HG02642 (cell line): ENCODE measurements at regions not wholly inside any gene's neighbourhood (a gene's known extent, or its start where the extent isn't known, plus 50 kb on each side); places are given as distances from the start of the nearest gene placed in this dataset.
"Not testable (repeated sequence)": the region's sequence is repeated elsewhere in the genome, so short reads cannot be mapped to it uniquely, and the experiment has no call there.

Experiments used
- ATAC-seq: cut with Tn5 transposase; IDR thresholded peaks from one replicate; pipeline ENCODE4 v1.9.1; 2021; ENCODE audit warnings: mild to moderate bottlenecking; ENCODE audit not compliant: unreplicated experiment, poor library complexity

DNA sequence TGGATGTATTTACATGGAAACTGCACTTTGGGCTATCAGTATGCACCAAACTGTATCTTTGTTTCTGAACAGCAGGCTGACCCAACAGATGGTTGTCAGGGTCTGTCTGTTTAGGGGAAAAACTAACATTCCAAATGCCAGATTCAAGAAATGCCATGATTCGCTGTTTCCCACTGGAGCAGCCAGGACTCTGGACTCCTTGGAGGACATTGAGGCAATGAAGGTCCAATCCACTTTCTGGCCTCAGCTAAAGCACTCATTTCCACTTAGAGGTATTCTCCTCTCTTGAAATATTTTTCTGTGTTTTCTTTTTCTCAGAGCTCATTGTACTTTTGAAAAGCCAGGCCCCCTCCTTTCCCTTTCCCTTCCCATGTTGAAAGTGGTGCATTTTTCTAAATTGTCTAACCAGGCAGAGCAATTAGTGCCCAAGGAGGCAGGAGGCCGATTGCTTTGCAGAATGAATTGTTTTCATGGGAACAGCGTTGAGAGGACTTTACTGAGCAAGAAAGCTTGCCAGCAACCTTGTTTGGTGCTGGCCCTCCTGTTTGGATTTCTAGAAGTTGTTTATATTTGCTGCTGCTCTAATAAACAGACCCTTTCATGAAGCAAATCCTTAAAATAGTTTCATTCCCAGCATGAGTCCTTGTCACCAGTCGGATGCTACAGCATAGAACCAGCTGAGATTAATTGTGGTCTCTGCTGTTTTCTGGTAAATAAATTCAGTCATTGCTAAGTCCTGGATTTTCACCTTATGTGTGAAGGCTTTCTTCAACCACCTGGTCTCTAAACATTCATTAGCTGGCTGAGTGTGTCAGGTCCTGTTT, 132.8 kb upstream of the TAF11L2 start:
- no peak for ATAC-seq

DNA sequence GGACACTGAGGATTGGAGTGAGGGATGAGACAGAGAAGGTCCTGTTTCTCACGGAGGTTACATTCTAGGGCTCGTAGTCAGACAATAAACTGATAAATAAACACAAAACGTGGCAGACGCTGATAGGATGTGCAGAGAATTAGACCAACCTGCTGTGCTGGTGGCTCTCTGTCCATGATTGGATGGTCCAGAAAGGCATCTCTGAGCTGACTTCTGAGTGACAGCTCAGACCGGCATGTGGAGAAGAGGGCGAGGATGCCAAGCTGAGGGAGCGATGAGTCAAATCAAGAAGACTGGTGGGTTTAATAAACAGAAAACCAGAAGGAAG, 132.3 kb upstream of the TAF11L2 start:
- no peak for ATAC-seq

DNA sequence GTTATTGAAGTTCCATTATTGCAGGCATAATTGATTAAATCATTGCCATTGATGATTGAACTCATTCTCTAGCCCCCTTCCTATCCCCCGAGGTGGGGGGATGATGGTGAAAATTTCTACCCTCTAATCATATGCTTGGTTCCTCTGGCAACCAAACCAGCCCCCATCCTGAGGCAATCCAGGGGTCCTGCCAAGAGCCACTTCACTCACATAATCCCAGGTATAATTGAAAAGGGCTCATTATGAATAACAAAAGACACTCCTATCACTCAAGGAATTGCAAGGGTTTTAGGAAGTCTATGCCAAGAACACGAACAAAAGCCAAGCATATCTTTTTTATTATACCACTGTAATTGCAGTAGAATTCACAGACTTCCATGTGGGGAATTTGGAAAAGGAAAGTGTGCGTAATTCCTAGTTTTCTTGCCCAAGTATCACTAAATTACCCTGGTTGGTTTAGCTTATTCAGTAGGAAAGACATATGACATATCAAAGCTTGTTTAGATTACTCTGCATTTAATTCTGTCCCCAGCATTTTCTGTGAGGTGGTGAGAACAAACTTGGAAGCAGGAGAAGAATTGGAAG, 130.7 kb upstream of the TAF11L2 start:
- ATAC-seq = no peak

DNA sequence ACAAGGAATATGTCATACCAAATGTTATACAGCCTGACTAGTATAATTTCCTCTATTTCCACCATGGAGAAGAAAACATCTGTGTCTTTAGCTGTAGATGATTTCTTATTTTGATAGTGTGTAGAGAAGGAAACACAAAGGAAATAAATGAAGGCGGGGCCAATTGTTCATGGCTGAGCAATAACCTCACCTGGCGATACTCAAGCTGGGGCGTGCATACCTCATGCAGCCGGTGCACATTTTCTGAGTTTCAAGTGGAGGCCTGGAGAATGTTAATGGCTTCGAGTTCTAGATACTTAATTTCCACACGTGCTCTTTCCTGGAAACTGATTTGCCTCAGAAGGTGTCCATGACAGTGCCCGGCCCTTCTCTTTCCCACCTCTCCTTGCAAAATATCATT, 127.4 kb upstream of the TAF11L2 start:
- no peak for ATAC-seq

DNA sequence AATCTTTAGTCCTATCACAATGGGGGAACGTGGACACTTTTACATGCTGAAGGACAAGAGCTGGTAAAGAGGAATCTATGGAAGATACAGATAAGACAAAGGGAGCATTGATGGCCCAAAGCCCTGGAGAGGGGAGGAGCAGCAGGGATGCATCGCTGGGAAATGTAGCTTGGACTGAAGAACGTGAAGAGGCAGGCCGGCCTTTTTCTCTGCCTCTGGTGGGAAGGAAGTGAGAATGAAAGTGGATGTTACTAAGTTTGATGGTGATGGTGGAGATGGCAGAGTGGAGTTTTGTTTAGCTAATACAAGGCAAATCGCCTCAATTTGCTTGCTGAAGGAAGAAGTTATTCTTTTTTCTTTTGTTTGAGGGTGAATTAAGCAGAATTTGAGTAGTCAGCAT, 124.6 kb upstream of the TAF11L2 start:
- ATAC-seq = no peak

DNA sequence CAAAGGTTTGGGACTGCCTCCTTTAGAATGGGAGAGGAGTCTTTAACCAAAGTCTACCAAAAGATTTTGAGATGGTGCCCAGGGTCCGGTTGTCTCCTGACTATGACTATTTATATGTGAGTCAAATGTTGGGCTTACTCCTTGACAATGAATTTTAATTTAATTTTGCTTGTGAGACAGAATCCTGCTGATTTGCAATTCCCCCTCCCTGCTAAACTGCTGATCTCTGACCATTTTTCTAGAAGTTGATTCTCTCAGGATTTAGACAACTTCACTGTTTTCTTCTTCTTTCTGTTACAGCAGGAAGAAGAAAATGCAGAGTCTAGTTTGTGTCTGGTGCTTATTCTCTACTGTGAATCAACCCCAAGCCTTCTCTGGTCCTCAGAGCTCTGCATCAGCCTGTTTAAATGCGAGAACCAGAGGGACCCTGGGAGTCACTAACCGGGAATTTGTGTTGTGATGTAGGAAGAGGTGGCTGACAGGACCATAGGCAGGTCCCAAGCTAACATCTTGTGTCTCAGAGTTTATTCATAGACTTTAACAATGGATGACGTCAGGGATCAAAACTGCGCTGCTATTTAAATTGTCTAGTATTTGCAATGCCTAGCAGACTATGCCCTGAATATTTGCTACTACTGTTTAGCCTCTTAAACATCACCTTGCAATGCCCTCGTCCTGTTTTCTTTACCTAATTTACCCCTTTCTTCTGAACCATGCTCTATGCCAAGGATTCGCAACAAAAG, 124.0 kb upstream of the TAF11L2 start:
- no peak for ATAC-seq

DNA sequence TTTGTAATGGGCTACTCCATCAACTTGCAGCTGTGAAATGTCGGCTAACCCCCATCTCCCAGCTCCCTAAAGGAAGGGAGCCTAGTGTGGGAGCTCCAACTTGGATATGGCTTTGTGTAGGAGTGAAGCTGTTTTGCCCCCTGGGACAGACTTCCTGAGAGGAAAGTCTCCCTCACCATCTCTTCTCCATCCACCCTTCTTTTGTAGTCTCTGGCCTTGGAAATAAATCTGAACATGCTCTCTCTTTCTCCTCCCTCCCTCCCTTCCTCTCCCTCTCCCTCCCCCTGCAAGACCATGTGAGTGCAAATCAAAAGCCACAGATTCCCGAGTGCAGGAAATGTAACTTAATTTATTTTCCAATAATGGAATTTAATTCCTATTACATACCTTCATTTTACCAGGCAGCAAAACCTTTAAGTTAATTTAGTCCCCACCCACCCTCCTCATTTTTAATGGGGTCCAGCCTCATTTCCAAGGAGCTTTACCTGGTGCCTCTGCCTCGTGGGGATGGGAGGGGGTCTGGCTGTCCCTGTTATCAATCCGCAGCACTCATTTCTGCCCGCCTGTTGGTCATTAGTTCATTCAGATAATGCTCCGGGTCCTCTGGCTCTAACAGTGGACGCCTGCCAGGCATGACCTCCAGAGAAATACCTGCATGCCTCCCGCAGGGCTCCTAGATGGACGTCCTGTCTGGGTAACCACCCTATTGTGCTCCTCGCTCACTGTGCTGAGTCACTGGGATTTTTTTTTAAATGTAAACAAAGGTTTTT, 122.9 kb upstream of the TAF11L2 start:
- no peak for ATAC-seq

DNA sequence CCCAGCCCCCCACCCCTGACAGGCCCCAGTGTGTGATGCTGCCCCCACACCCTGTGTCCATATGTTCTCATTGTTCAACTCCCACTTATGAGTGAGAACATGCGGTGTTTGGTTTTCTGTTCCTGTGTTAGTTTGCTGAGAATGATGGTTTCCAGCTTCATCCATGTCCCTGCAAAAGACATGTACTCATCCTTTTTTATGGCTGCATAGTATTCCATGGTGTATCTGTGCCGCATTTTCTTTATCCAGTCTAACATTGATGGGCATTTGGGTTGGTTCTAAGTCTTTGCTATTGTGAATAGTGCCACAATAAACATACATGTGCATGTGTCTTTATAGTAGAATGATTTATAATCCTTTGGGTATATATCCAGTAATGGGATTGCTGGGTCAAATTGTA, 122.1 kb upstream of the TAF11L2 start:
- not testable (repeated sequence) for ATAC-seq

DNA sequence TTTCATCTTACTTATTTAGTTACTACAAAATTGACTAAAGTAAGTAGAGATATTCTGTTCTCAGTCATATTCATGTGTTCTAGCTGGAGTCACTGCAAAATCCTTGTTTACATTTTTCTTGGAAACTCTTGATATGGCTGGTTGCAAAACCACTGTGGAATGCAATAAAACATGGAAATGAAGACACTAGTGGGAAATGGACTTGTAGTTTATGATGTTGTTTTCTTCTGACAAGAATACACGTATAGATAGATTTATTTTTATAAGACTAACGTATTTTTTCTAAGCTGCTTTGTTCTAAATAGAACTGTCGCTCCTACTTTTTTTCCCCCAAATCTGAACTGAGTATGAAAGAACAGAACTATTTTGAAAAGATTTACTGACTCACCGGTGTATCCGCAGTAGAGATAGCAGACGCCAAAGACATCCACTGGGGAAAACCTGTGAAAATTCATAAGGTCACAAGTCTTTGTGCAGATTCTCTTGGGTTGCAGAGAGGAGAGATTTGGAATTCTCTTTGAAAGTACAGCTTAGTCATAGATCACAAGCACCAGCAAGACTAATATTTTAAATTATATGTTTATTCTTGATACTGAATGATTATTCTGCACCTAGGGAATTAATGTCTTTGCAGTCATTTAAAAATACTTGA, 119.6 kb upstream of the TAF11L2 start:
- no peak for ATAC-seq

DNA sequence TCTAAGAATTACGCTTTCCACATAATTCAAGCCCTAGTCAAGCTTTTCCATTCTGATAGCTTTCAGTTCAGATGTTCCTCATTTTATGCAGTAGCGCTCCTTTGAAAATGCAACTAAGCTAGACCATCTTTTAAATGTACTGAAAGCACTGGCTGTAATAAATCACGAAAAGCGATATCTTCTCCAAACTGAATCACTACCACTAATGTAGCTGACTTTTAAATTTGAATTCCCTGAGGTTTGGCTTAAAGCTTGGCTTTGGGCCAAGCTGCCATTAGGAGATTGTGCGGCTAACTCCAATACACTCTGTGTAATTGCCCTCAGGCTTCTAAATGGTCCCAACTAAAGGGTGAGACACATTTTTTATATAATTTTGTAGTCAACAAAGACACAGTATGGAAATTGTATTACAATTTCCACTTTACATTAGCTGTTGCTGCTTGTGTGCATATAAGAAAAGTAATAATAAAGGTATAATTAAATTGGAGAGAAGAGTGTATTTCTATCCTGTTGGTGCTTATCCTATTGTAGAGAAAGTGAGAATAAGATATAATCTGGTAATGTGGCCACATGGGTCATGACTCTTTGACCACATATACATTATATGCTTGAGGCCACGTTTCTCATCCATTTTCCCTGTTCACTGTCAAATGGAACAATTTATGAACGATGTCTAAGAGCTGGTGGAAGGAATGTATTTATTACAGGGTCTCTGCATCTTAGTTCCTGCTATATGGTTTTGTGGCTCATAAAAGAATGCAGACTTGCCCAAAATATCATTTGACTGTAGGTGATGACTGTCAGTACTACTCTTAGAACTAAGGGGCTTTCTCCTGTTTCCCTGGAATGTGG, 118.7 kb upstream of the TAF11L2 start:
- no peak for ATAC-seq

DNA sequence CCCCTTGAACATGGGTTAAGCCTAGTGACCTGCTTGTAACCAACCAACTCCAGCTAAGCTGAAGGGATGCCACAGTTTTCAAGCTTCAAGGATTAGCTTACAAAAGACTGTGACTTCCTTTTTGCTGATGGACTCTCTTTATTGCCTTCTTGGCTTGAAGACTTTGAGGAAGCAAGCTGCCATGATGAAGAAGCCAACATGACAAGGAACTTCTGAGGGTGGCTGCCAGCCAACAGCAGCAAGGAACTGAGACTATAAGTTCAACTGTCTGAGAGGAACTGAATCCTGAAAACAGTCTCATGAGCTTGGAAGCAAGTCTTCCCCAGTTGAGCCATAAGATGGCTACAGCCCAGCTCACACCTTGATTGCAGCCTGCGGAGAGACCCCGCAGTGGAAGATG, 116.1 kb upstream of the TAF11L2 start:
- ATAC-seq = no peak

DNA sequence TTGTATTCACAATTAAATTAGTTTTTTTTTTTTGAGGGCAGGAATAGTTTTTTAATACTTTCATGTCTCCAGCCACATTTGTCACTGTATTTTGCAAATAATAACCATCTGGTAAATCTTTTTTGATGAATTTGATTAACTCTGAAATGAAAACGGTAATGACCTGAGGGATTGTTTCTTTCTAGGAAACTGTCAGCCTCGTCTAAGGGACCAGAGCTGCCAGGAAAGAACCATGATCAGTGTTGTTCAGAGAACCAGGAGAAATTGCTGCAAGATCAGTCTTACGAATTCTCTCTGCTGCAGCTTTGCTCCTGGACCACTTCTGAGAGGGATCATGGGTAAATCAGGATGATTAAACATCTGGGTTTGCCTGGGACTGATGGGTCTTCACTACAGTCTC, 114.5 kb upstream of the TAF11L2 start:
- no peak for ATAC-seq

DNA sequence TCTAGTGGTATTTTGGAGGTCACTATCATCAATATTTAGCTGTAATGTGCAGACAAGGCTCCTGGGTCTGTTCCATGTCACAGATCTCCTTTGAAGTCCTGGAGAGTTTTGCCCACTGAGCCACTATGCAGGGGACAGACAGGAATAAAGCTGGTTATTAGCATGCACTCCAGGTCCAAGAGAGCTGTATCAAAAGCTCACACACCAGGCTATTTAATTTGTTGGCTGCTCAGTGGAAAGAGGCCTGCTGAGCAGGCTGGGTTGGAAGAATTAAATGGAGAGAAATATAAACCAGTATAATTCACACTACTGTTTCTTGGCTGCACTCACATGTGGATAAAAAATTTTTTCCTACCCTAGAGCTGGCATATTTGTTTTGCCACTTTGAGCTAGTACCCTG, 113.8 kb upstream of the TAF11L2 start:
- no peak for ATAC-seq

DNA sequence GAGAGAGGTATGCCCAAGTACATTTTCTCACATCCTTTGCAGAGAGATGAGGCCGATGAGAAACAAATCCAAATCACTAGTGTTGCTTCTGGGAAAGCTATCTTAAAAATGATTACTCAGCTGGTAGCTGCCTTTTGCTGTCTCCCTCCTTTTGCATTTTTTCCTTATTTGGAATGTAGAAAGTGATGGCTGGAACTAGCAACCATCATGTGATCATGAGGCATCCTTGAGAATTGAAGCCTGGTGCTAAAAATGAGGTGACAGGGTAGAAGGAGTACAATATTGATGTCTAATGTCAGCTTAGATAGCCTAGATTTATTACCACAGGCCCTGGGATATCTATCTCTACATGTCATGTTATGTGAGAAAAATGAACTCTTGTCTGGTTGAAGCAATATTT, 109.3 kb upstream of the TAF11L2 start:
- no peak for ATAC-seq

DNA sequence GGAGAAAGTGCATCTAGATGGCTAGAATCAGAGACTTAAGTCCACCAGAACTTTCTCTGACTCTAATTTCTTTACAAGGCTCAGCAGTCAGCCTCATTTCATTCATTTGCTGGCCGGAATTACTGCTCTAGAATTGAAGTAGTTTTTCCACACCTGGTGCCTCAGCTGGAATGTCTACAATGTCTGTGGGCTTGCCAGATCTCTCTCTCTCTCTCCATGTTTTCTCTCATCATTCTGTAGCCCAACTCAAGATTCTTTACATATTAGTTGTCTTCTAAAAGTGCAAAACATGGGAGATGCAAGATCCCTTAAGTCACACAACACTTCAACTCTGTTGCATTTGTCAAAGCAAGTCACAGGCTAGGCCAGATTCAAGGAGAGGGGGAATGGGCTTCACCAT, 103.9 kb upstream of the TAF11L2 start:
- no peak for ATAC-seq

DNA sequence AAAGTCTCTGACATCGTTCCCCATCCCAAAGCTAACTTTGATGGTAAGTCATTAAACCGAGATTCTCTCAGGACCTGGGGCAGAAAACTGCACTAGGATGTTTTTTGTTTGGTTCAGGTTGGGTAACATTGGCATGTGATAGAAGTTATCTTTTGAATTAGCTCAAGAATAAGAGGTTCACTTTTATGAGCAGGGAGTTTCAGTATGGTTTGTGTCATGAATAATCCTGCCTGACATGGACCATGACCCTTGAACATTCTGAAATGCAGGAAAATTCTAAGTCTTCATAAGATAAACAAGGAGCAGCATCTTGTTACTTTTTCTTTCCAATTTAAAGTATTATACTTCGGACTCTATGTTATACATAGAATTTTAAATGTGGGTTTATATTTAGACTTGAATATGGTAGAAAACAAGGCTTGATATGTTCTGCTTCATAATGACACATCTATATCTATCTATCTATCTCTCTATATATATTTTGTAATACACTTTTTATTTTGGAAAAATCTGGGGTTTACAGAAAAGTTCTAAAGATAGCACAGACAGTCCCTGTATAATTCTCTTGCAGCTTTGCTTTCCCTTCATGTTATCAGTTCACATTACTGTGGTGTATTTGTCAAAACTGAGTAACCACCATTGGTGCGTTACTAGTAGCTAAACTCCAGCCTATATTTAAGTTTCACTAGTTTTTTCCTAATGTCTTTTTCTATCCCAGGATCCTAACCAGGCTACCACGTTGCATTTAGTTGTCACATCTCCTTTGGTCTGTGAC, 102.7 kb upstream of the TAF11L2 start:
- no peak for ATAC-seq

DNA sequence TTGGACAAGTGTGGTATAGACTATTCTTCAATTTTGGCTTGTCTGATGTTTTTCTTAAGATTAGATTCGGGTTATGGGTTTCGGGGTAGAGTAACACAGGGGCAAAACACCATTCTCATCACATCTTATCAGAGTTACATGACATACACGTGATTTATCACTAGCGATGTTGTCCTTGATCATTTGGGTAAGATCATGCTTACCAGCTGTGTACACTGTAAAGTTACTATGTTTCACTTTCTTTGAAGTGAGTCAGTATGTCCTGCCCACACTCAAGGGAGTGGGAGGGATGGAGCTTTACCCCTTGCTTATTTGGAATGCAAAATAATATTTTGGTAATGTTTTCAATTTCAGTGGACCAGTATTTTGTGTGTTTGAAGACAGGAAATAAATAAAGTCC, 101.8 kb upstream of the TAF11L2 start:
- no peak for ATAC-seq

DNA sequence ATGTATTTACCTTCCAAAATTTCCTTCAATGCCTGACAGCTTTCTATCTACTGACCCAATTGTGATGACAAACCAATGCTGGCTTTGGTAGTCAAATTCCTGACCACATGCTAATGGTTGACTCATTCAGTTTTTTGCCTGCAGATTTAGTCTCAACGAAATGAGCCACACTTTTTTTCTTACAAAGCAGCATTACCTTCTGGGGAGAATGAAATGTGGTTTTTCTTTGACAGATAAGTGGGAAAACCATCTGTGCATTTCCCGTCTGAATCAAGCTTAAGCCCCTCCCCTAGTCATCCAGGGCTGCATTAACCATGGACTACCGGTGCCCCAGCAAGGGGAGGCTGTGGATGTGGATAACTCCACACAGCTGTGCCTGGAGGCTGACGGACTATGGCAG, 99.6 kb upstream of the TAF11L2 start:
- ATAC-seq = no peak
